Activated naive CD8-positive, alpha-beta T cell treated with anti-CD3 and anti-CD28 coated beads, Interleukin-2, amount 10 ng/mL, durations not matched to agents 7 days and 5 days (primary cell): ENCODE measurements at regions not wholly inside any gene's neighbourhood (a gene's known extent, or its start where the extent isn't known, plus 50 kb on each side); places are given as distances from the start of the nearest gene placed in this dataset.

Experiments
- ATAC-seq: fragments of 150-1000 bp; cut with Tn5 transposase; one replicate; pipeline ENCODE4 v1.10.0; 2021; ENCODE audit warnings: low read depth, moderate library complexity
- POLR2A ChIA-PET: fragments of 350-600 bp; sonication (Branson Sonifier 250); formaldehyde crosslinking; loops from one replicate; lab custom pipeline; 2021; ENCODE audit warnings: antibody characterized with exemption; lab: Charles Lee
- DNase-seq: peaks from one replicate; pipeline ENCODE4 v3.0.0; 2021
- H3K27ac Mint-ChIP-seq: one replicate; pipeline ENCODE4 v1.8.0; 2022; ENCODE audit warnings: mild to moderate bottlenecking, mixed read lengths
- H3K27me3 Mint-ChIP-seq: one replicate; pipeline ENCODE4 v1.8.0; 2022; ENCODE audit warnings: mild to moderate bottlenecking, moderate library complexity, mixed read lengths
- H3K36me3 Mint-ChIP-seq: one replicate; pipeline ENCODE4 v1.8.0; 2021; ENCODE audit warnings: mild to moderate bottlenecking, mixed read lengths
- H3K4me1 Mint-ChIP-seq: one replicate; pipeline ENCODE4 v1.8.0; 2021; ENCODE audit warnings: mixed read lengths
- H3K4me3 Mint-ChIP-seq: one replicate; pipeline ENCODE4 v1.8.0; 2022; ENCODE audit warnings: mild to moderate bottlenecking, moderate library complexity, mixed read lengths
- H3K9me3 Mint-ChIP-seq: one replicate; pipeline ENCODE4 v1.8.0; 2021; ENCODE audit warnings: mixed read lengths

DNA sequence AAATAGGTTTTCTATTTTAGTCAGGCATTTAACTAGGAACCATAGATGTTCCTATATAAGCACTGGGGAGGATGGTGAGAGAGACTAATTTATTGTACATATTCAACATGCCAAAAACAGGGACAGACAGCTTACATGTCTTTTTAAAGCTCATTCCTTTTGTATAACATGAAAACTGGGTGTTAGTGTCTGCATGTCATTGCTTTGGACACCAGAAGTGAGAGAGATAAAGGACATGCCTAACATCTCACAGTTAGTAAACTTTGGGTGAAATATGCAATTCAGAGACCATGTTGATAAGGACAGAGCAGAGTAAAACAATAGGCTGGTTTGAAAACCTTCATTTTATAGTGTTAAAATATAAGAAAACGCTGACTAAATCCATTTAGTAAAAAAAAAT is 860.0 kb upstream of the LCORL start:
- Mint-ChIP-seq H3K9me3 (peaks cover 2% of the 10 kb centered on the region), H3K36me3 (no peaks in the 10 kb centered on the region), H3K27ac (no peak overlapping the region), H3K4me1 (no peaks in the 10 kb centered on the region), H3K27me3 (no peaks in the 10 kb centered on the region), H3K4me3 (no peak overlapping the region)
- POLR2A ChIA-PET, result no interaction called here
- DNase-seq (no peak), ATAC-seq (no peak)

GRCh38 chr4:18880871-18881270 is 859.3 kb upstream of the LCORL start:
- POLR2A ChIA-PET, result no interaction called here
- H3K27me3 Mint-ChIP-seq, result no peaks in the 10 kb centered on the region

GRCh38 chr4:18878561-18878960 is 857.0 kb upstream of the LCORL start:
- no peaks in the 10 kb centered on the region for H3K36me3 Mint-ChIP-seq
- POLR2A ChIA-PET, result no interaction called here
- H3K9me3 Mint-ChIP-seq, result peaks cover 6% of the 10 kb centered on the region
- H3K27me3 Mint-ChIP-seq, result no peaks in the 10 kb centered on the region
- no peak overlapping the region for H3K4me3 Mint-ChIP-seq
- no peaks in the 10 kb centered on the region for H3K4me1 Mint-ChIP-seq
- DNase-seq (no peak), ATAC-seq (no peak)
- no peak overlapping the region for H3K27ac Mint-ChIP-seq

More at GRCh38 chr4:18880871-18881270, 859.3 kb upstream of the LCORL start:
- Mint-ChIP-seq H3K4me1 (no peaks in the 10 kb centered on the region), H3K4me3 (no peak overlapping the region), H3K27ac (no peak overlapping the region), H3K36me3 (no peaks in the 10 kb centered on the region), H3K9me3 (peaks cover 2% of the 10 kb centered on the region)
- no peak for DNase-seq
- ATAC-seq, result no peak

GRCh38 chr4:18869166-18869565 is 847.6 kb upstream of the LCORL start:
- peaks cover 6% of the 10 kb centered on the region for H3K9me3 Mint-ChIP-seq
- no peak overlapping the region for H3K4me3 Mint-ChIP-seq
- no peak overlapping the region for H3K27ac Mint-ChIP-seq
- DNase-seq, result no peak
- no peaks in the 10 kb centered on the region for H3K36me3 Mint-ChIP-seq
- POLR2A ChIA-PET, result no interaction called here
- no peaks in the 10 kb centered on the region for H3K27me3 Mint-ChIP-seq
- no peak for ATAC-seq
- H3K4me1 Mint-ChIP-seq, result no peaks in the 10 kb centered on the region

DNA sequence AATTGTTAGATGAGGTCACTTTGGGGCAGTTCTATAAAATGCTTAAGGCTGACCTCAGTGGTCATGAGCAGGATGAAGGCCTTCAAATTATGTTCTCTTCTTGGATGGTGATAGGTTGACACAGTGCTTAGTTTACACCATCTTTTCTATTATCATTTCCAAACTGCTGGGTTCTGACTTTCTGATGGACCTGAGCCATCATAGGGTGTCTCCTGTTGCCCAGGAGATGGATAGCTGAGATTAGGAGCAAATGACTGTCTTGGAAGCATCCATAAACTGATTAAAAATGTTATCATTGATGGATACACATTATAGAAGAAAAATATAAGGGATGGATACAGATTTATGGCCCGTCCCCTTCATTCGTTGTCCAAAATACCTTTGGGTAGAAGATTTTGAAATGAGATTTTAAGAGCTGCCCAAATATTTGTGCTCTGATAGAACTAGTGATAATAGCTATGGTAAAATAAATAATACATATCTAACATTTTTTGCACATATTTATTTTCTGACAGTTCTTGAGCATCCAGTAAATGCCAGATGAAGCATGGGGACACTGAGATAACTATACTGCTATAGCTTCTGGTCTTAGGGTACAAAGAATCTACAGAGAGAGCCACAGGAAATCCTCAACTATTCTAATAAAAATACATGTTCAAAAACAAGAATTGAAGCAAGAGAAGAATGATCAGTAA is 839.4 kb upstream of the LCORL start:
- no peak for DNase-seq
- Mint-ChIP-seq H3K36me3 (no peaks in the 10 kb centered on the region), H3K4me3 (no peak overlapping the region), H3K27ac (no peak overlapping the region), H3K9me3 (peaks cover 2% of the 10 kb centered on the region), H3K27me3 (no peaks in the 10 kb centered on the region), H3K4me1 (no peaks in the 10 kb centered on the region)
- no peak for ATAC-seq
- POLR2A ChIA-PET, result no interaction called here

DNA sequence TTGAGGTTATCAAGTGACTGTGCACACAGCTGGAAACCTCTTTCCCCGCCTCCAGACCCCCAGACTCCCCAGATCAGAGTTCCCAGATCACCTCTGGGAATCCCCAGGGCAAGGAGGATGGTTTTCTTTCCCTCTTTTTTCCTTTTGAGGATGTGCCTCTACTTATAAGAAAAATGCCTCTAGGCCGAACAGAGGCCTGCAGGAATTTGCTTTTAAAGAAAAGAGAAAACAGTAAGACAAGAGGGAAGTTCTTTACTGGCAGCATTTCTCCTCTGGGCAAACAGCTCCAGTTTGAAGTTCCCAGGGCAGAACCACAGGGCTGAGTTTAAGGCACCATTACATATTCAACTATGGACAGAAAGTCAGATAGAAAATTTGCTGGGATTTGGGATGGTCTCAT is 837.9 kb upstream of the LCORL start:
- DNase-seq, result no peak
- no peaks in the 10 kb centered on the region for H3K36me3 Mint-ChIP-seq
- ATAC-seq, result no peak
- no peak overlapping the region for H3K27ac Mint-ChIP-seq
- H3K27me3 Mint-ChIP-seq, result no peaks in the 10 kb centered on the region
- H3K4me3 Mint-ChIP-seq, result no peak overlapping the region
- peaks cover 2% of the 10 kb centered on the region for H3K9me3 Mint-ChIP-seq
- POLR2A ChIA-PET, result no interaction called here
- no peaks in the 10 kb centered on the region for H3K4me1 Mint-ChIP-seq

- Mint-ChIP-seq H3K4me3 (no peak overlapping the region), H3K36me3 (no peaks in the 10 kb centered on the region), H3K4me1 (no peaks in the 10 kb centered on the region), H3K27ac (no peak overlapping the region), H3K27me3 (no peaks in the 10 kb centered on the region), H3K9me3 (peaks cover 2% of the 10 kb centered on the region)
- no peak for ATAC-seq
- POLR2A ChIA-PET, result no interaction called here
- no peak for DNase-seq
These were observed 836.8 kb upstream of the LCORL start for GRCh38 chr4:18858229-18858922.

GRCh38 chr4:18850867-18851266 is 829.3 kb upstream of the LCORL start:
- Mint-ChIP-seq H3K27ac (no peak overlapping the region), H3K27me3 (no peaks in the 10 kb centered on the region), H3K36me3 (no peaks in the 10 kb centered on the region), H3K4me1 (no peaks in the 10 kb centered on the region), H3K9me3 (peaks cover 8% of the 10 kb centered on the region), H3K4me3 (no peak overlapping the region)
- no peak for ATAC-seq
- POLR2A ChIA-PET, result no interaction called here
- DNase-seq, result no peak

GRCh38 chr4:18847249-18847890 is 825.8 kb upstream of the LCORL start:
- no peaks in the 10 kb centered on the region for H3K36me3 Mint-ChIP-seq
- POLR2A ChIA-PET, result no interaction called here
- no peak overlapping the region for H3K27ac Mint-ChIP-seq
- H3K9me3 Mint-ChIP-seq, result peaks cover 9% of the 10 kb centered on the region
- H3K4me1 Mint-ChIP-seq, result no peaks in the 10 kb centered on the region
- H3K27me3 Mint-ChIP-seq, result no peaks in the 10 kb centered on the region
- ATAC-seq (no peak), DNase-seq (no peak)
- no peak overlapping the region for H3K4me3 Mint-ChIP-seq

DNA sequence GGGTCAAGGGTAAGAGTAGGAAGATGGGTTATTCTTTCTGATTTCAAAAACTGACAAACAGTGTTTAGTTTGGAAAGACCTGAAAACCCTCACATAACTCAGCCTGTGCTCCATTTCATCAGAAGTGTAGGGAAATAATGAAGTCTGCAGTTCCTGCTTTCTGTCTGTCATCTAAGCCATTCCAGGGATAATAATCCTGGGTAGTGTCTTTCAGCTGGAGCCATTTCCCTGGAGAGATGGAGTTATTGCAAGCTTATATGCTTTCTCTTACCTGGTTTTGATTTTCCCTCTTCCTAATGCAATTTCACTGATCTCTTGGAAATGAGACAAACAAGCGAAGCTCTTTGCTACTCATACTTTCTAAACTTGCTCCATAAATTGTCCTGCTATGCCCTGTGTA is 824.8 kb upstream of the LCORL start:
- no peaks in the 10 kb centered on the region for H3K36me3 Mint-ChIP-seq
- H3K4me1 Mint-ChIP-seq, result no peaks in the 10 kb centered on the region
- H3K9me3 Mint-ChIP-seq, result peaks cover 9% of the 10 kb centered on the region
- ATAC-seq (no peak), DNase-seq (no peak)
- no peak overlapping the region for H3K4me3 Mint-ChIP-seq
- no peak overlapping the region for H3K27ac Mint-ChIP-seq
- H3K27me3 Mint-ChIP-seq, result no peaks in the 10 kb centered on the region
- POLR2A ChIA-PET, result no interaction called here

- POLR2A ChIA-PET, result no interaction called here
- Mint-ChIP-seq H3K36me3 (no peaks in the 10 kb centered on the region), H3K9me3 (peaks cover 4% of the 10 kb centered on the region), H3K27me3 (no peaks in the 10 kb centered on the region), H3K4me3 (no peak overlapping the region), H3K27ac (no peak overlapping the region), H3K4me1 (no peaks in the 10 kb centered on the region)
- ATAC-seq, result no peak
- no peak for DNase-seq
These were observed 823.2 kb upstream of the LCORL start for GRCh38 chr4:18844726-18845125.

- H3K36me3 Mint-ChIP-seq, result no peaks in the 10 kb centered on the region
- H3K4me1 Mint-ChIP-seq, result no peaks in the 10 kb centered on the region
- H3K9me3 Mint-ChIP-seq, result peaks cover 1% of the 10 kb centered on the region
- ATAC-seq (no peak), DNase-seq (no peak)
- no peak overlapping the region for H3K27ac Mint-ChIP-seq
- H3K4me3 Mint-ChIP-seq, result no peak overlapping the region
- POLR2A ChIA-PET, result no interaction called here
- H3K27me3 Mint-ChIP-seq, result no peaks in the 10 kb centered on the region
These were observed 820.9 kb upstream of the LCORL start for GRCh38 chr4:18842431-18842830.

GRCh38 chr4:18840481-18840880 is 818.9 kb upstream of the LCORL start:
- DNase-seq (no peak), ATAC-seq (no peak)
- no peaks in the 10 kb centered on the region for H3K36me3 Mint-ChIP-seq
- no peaks in the 10 kb centered on the region for H3K27me3 Mint-ChIP-seq
- H3K4me3 Mint-ChIP-seq, result no peak overlapping the region
- H3K9me3 Mint-ChIP-seq, result peaks cover 1% of the 10 kb centered on the region
- POLR2A ChIA-PET, result no interaction called here
- H3K4me1 Mint-ChIP-seq, result no peaks in the 10 kb centered on the region
- no peak overlapping the region for H3K27ac Mint-ChIP-seq
